K562 (cell line): ENCODE measurements at regions not wholly inside any gene's neighbourhood (a gene's known extent, or its start where the extent isn't known, plus 50 kb on each side); places are given as distances from the start of the nearest gene placed in this dataset.

Experiments used
- ATAC-seq: fragments of 200-7000 bp; cut with Tn5 transposase; 3 replicates; pipeline ENCODE4 v1.9.1; 2020; ENCODE audit warnings: moderate library complexity
- BruUV-seq: library from RNA; stranded (reverse); fragments of 400-500 nt; replicated peaks from 2 replicates; lab custom pipeline; 2021; lab: Mats Ljungman, UMichigan
- CTCF ChIA-PET: fragments of 300-600 bp; formaldehyde crosslinking; extraction: SDS; loops from one replicate; lab custom pipeline; 2021; ENCODE audit warnings: low intra/inter-chr PET ratio; lab: Yijun Ruan, JAX
- POLR2A ChIA-PET: fragments of 300-600, 350-650 bp; sonication (Branson Sonifier 250); formaldehyde crosslinking; extraction: SDS; loops from one replicate; lab custom pipeline; 2021; ENCODE audit warnings: antibody characterized with exemption, inconsistent platforms; lab: Yijun Ruan, JAX
- DNase-seq, 4 experiments: peaks; one replicate each; pipeline versions ENCODE4 v3.0.0 to v3.0.0-alpha.2; 2011 to 2018; ENCODE audit warnings: low spot score in 3 of 4, mixed read lengths in 3 of 4; ENCODE audit errors: extremely low read depth in 1 of 4
- FAIRE-seq: peaks from 2 replicates; lab custom pipeline; 2011; peaks lifted over from hg19 to GRCh38; lab: Jason Lieb, UNC
- H2AFZ ChIP-seq: 2 replicates; pipeline ENCODE4 v1.6.0; 2011; ENCODE audit warnings: low read depth, low read length, control low read depth, inconsistent platforms
- H3K27ac ChIP-seq: fragments of 200-600 bp; 3 replicates; pipeline ENCODE4 v1.8.0; 2011; ENCODE audit warnings: low read depth, mild to moderate bottlenecking, control low read depth, inconsistent platforms, low read length, moderate library complexity, mixed read lengths; ENCODE audit errors: extremely low read depth
- H3K27me3 ChIP-seq, 2 experiments: fragments of 300-600 bp in 1 of 2; 2 replicates in 1 of 2; 3 replicates in 1 of 2; pipeline versions ENCODE4 v1.6.0 to v1.8.0; 2011; ENCODE audit warnings: inconsistent platforms in 2 of 2, low read length in 2 of 2, mild to moderate bottlenecking in 1 of 2, mixed read lengths in 1 of 2, moderate library complexity in 1 of 2; ENCODE audit not compliant: control insufficient read depth in 2 of 2, insufficient read depth in 2 of 2
- H3K36me3 ChIP-seq: fragments of 300-600 bp; 3 replicates; pipeline ENCODE4 v1.8.0; 2011; ENCODE audit warnings: mild to moderate bottlenecking, low read length, inconsistent platforms; ENCODE audit not compliant: control insufficient read depth, insufficient read depth
- H3K4me1 ChIP-seq, 2 experiments: fragments of 200-600 bp in 1 of 2; replicated peaks in 1 of 2; 2 replicates in 1 of 2; 3 replicates in 1 of 2; pipeline versions ENCODE4 v1.5.1 to v1.8.0; 2011; ENCODE audit warnings: inconsistent platforms in 2 of 2, low read length in 2 of 2, mild to moderate bottlenecking in 1 of 2, mixed read lengths in 1 of 2, moderate library complexity in 1 of 2; ENCODE audit not compliant: control insufficient read depth in 2 of 2, insufficient read depth in 2 of 2
- H3K4me2 ChIP-seq: 2 replicates; pipeline ENCODE4 v1.6.1; 2011; ENCODE audit warnings: low read length, control low read depth, inconsistent platforms, mixed read lengths; ENCODE audit not compliant: insufficient read depth
- H3K4me3 ChIP-seq: fragments of 200-600 bp; sonication (generic), shearing (Covaris generic); 2 replicates; pipeline ENCODE4 v1.5.1; 2016; ENCODE audit warnings: control low read depth, inconsistent platforms
- H3K79me2 ChIP-seq: fragments of 200-600 bp; 3 replicates; pipeline ENCODE4 v1.8.0; 2011; ENCODE audit warnings: low read length, inconsistent platforms; ENCODE audit not compliant: control insufficient read depth, insufficient read depth
- H3K9ac ChIP-seq, 2 experiments: 2 replicates each; pipeline versions ENCODE4 v1.6.0 to v1.6.1; 2011; ENCODE audit warnings: low read depth in 2 of 2, low read length in 2 of 2, control low read depth in 1 of 2, inconsistent platforms in 1 of 2, mild to moderate bottlenecking in 1 of 2, mixed read lengths in 1 of 2; ENCODE audit not compliant: insufficient read depth in 1 of 2
- H3K9me1 ChIP-seq: one replicate; pipeline ENCODE4 v1.6.0; 2011; ENCODE audit warnings: inconsistent platforms, mild to moderate bottlenecking, low read length, moderate library complexity; ENCODE audit not compliant: control insufficient read depth, insufficient read depth
- H3K9me3 ChIP-seq: replicated peaks from 2 replicates; pipeline ENCODE4 v1.5.1; 2011; ENCODE audit warnings: low read depth, low read length, inconsistent platforms; ENCODE audit not compliant: control insufficient read depth, insufficient read depth
- H4K20me1 ChIP-seq: replicated peaks from 2 replicates; pipeline ENCODE4 v1.6.1; 2011; ENCODE audit warnings: low read length, inconsistent platforms, mixed read lengths; ENCODE audit not compliant: control insufficient read depth, insufficient read depth
- CCNT2 ChIP-seq: IDR thresholded peaks from 2 replicates; pipeline ENCODE4 v1.6.1; 2011; ENCODE audit warnings: borderline replicate concordance, low read depth, mild to moderate bottlenecking, moderate library complexity, mixed read lengths, low read length; ENCODE audit not compliant: insufficient read length; ENCODE audit errors: extremely low read depth
- FOXJ3 ChIP-seq: sonication (generic); formaldehyde crosslinking; IDR thresholded peaks from 2 replicates; pipeline ENCODE4 v1.4.0; 2020; ENCODE audit warnings: mild to moderate bottlenecking, missing genetic modification reagents
- FOXP1 ChIP-seq: sonication (generic); formaldehyde crosslinking; IDR thresholded peaks from 2 replicates; pipeline ENCODE4 v1.8.0; 2022; ENCODE audit warnings: mild to moderate bottlenecking, missing genetic modification reagents
- SIX5 ChIP-seq, 2 experiments: IDR thresholded peaks; 2 replicates each; pipeline ENCODE4 v1.6.1; 2011; ENCODE audit warnings: low read length in 2 of 2, borderline replicate concordance in 1 of 2, low read depth in 1 of 2, mild to moderate bottlenecking in 1 of 2, moderate library complexity in 1 of 2; ENCODE audit not compliant: insufficient read depth in 1 of 2
- ZKSCAN8 ChIP-seq: fragments of 200-800 bp; sonication (Bioruptor generic); IDR thresholded peaks from 2 replicates; pipeline ENCODE4 v1.6.1; 2016; ENCODE audit warnings: missing genetic modification characterization, missing compliant biosample characterization
- ZNF253 ChIP-seq: fragments of 250-450 bp; sonication (Bioruptor Pico); conservative IDR thresholded peaks from 2 replicates; pipeline ENCODE4 v1.6.1; 2021; ENCODE audit warnings: mild to moderate bottlenecking
- ZNF583 ChIP-seq: fragments of 250-450 bp; sonication (Bioruptor Pico); IDR thresholded peaks from 2 replicates; pipeline ENCODE4 v1.4.0; 2020
- whole genome bisulfite sequencing: fragments of 100-300 bp; shearing (Covaris generic); methylation state at CpG from one replicate; pipeline ENCODE4 v1.1.6; 2016; ENCODE audit warnings: low coverage, mixed read lengths; ENCODE audit not compliant: insufficient coverage; ENCODE audit errors: missing lambda C conversion rate; 5-methylcytosine and 5-hydroxymethylcytosine counted together
- in situ Hi-C: fragments of 300-500 bp; cut with MboI; formaldehyde crosslinking; loops from 4 replicates; pipeline ENCODE4 v1.15.0; 2018; ENCODE audit warnings: inconsistent platforms, mixed read lengths
- intact Hi-C: fragments of 100-400 bp; cut with micrococcal nuclease; formaldehyde crosslinking; loops from 2 replicates; pipeline ENCODE4 v1.14.2; 2022
- TF ChIP-seq, protein P1 (sequence below): IDR thresholded peaks from 3 replicates; pipeline ENCODE4 v1.6.1; 2011; ENCODE audit warnings: borderline replicate concordance, mild to moderate bottlenecking; ENCODE audit not compliant: insufficient read length, insufficient read depth
- TF ChIP-seq, protein P2 (sequence below), 2 experiments: fragments of 450-650 bp; IDR thresholded peaks; 2 replicates each; pipeline ENCODE4 v1.6.1; 2016
- TF ChIP-seq, protein P3 (sequence below): fragments of 450-650 bp; IDR thresholded peaks from 2 replicates; pipeline ENCODE4 v1.6.1; 2017; ENCODE audit warnings: antibody characterized with exemption, mild to moderate bottlenecking
- TF ChIP-seq, protein P4 (sequence below): fragments of 150-350 bp; conservative IDR thresholded peaks from 2 replicates; pipeline ENCODE4 v1.6.1; 2014; ENCODE audit warnings: low read length

DNA sequence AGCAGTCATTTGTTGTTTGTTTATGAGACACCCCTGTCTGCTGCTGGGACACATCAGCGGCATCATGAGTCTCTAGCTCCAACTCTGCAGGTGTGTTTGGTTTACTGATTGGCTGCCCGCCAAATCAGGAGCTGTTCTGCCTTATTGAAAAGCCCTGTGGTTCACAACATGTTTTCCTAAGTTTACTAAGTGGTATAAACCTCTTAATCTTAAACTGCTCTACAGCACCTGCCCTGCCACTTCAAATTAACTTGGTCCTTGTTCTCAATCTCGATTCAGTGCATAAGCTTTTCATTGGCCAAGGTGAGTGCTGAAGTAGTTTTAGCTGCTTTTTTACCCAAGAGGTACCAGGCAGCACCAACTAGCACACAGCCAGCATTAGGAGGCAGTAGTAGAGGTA is 77.8 kb upstream of the WDR72 start (continued):
- TF ChIP-seq SIX5 (IDR thresholded peaks at IDR 0.05; ENCODE audit: borderline replicate concordance in 1 of 2, insufficient read depth in 1 of 2, low read depth in 1 of 2, low read length in 2 of 2), result no peak
- TF ChIP-seq, all 486 proteins: peak for 0

DNA sequence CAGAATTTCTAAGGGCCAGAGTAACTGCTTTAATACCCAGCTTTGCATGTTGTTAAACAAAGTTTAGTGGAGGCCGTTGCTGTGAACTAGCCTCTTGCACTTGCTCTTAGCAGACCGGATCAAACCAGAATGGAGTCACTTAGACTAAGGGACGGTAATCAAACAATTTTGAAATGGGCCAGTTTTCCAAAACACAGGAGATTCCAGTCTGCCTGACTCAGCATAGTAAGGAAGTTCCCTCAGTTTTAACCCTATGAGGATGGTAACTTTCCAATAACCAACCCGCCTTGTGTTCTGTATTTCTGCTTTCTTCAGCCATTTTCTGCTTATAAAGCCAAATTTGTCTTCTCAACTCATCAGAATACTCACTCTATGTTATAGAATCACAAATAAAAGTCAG is 77.2 kb upstream of the WDR72 start:
- WGBS, result 2% methylated on average over 4 of the region's 4 CpGs
- Histone ChIP-seq H3K27me3 (no peaks in the 10 kb centered on the region), H3K4me1 (no peaks in the 10 kb centered on the region)
- TF ChIP-seq CCNT2, result no peak
- no peak for TF ChIP-seq ZNF253
- TF ChIP-seq, protein P1, sequence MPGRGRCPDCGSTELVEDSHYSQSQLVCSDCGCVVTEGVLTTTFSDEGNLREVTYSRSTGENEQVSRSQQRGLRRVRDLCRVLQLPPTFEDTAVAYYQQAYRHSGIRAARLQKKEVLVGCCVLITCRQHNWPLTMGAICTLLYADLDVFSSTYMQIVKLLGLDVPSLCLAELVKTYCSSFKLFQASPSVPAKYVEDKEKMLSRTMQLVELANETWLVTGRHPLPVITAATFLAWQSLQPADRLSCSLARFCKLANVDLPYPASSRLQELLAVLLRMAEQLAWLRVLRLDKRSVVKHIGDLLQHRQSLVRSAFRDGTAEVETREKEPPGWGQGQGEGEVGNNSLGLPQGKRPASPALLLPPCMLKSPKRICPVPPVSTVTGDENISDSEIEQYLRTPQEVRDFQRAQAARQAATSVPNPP, result no peak
- TF ChIP-seq, protein P2, sequence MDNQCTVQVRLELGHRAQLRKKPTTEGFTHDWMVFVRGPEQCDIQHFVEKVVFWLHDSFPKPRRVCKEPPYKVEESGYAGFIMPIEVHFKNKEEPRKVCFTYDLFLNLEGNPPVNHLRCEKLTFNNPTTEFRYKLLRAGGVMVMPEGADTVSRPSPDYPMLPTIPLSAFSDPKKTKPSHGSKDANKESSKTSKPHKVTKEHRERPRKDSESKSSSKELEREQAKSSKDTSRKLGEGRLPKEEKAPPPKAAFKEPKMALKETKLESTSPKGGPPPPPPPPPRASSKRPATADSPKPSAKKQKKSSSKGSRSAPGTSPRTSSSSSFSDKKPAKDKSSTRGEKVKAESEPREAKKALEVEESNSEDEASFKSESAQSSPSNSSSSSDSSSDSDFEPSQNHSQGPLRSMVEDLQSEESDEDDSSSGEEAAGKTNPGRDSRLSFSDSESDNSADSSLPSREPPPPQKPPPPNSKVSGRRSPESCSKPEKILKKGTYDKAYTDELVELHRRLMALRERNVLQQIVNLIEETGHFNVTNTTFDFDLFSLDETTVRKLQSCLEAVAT (IDR thresholded peaks at IDR 0.05), result no peak
- TF ChIP-seq FOXP1 (CRISPR knock-in tag), result no peak
- TF ChIP-seq, protein P3, sequence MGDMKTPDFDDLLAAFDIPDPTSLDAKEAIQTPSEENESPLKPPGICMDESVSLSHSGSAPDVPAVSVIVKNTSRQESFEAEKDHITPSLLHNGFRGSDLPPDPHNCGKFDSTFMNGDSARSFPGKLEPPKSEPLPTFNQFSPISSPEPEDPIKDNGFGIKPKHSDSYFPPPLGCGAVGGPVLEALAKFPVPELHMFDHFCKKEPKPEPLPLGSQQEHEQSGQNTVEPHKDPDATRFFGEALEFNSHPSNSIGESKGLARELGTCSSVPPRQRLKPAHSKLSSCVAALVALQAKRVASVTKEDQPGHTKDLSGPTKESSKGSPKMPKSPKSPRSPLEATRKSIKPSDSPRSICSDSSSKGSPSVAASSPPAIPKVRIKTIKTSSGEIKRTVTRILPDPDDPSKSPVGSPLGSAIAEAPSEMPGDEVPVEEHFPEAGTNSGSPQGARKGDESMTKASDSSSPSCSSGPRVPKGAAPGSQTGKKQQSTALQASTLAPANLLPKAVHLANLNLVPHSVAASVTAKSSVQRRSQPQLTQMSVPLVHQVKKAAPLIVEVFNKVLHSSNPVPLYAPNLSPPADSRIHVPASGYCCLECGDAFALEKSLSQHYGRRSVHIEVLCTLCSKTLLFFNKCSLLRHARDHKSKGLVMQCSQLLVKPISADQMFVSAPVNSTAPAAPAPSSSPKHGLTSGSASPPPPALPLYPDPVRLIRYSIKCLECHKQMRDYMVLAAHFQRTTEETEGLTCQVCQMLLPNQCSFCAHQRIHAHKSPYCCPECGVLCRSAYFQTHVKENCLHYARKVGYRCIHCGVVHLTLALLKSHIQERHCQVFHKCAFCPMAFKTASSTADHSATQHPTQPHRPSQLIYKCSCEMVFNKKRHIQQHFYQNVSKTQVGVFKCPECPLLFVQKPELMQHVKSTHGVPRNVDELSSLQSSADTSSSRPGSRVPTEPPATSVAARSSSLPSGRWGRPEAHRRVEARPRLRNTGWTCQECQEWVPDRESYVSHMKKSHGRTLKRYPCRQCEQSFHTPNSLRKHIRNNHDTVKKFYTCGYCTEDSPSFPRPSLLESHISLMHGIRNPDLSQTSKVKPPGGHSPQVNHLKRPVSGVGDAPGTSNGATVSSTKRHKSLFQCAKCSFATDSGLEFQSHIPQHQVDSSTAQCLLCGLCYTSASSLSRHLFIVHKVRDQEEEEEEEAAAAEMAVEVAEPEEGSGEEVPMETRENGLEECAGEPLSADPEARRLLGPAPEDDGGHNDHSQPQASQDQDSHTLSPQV, result no peak
- no peak for TF ChIP-seq FOXJ3 (CRISPR knock-in tag)
- no peak for TF ChIP-seq ZKSCAN8
- TF ChIP-seq, protein P4, sequence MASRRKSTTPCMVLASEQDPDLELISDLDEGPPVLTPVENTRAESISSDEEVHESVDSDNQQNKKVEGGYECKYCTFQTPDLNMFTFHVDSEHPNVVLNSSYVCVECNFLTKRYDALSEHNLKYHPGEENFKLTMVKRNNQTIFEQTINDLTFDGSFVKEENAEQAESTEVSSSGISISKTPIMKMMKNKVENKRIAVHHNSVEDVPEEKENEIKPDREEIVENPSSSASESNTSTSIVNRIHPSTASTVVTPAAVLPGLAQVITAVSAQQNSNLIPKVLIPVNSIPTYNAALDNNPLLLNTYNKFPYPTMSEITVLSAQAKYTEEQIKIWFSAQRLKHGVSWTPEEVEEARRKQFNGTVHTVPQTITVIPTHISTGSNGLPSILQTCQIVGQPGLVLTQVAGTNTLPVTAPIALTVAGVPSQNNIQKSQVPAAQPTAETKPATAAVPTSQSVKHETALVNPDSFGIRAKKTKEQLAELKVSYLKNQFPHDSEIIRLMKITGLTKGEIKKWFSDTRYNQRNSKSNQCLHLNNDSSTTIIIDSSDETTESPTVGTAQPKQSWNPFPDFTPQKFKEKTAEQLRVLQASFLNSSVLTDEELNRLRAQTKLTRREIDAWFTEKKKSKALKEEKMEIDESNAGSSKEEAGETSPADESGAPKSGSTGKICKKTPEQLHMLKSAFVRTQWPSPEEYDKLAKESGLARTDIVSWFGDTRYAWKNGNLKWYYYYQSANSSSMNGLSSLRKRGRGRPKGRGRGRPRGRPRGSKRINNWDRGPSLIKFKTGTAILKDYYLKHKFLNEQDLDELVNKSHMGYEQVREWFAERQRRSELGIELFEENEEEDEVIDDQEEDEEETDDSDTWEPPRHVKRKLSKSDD, result no peak
- no peak for TF ChIP-seq ZNF583 (CRISPR knock-in tag)

More for the DNA sequence above, 77.2 kb upstream of the WDR72 start:
- H3K4me2 ChIP-seq, result no peak overlapping the region
- POLR2A ChIA-PET, result no interaction called here
- no peaks in the 10 kb centered on the region for H4K20me1 ChIP-seq
- H3K79me2 ChIP-seq, result no peaks in the 10 kb centered on the region
- H3K36me3 ChIP-seq, result no peaks in the 10 kb centered on the region
- FAIRE-seq, result no peak
- no peak overlapping the region for H3K4me3 ChIP-seq
- H3K9me3 ChIP-seq, result no peaks in the 10 kb centered on the region; the same call in 1 of the 2 replicates
- no peaks in the 10 kb centered on the region for H3K9me1 ChIP-seq
- CTCF ChIA-PET, result no interaction called here
- no peak for DNase-seq
- intact Hi-C loops, result no loop called here
- H2AFZ ChIP-seq, result no peak overlapping the region
- ATAC-seq, result no peak
- no peak overlapping the region for H3K9ac ChIP-seq
- in situ Hi-C loops, result no loop called here
- H3K27ac ChIP-seq, result no peak overlapping the region
- no TSS peak for BruUV-seq
